ACHN (cell line): ENCODE measurements at regions not wholly inside any gene's neighbourhood (a gene's known extent, or its start where the extent isn't known, plus 50 kb on each side); places are given as distances from the start of the nearest gene placed in this dataset.
"Not testable (repeated sequence)": the region's sequence is repeated elsewhere in the genome, so short reads cannot be mapped to it uniquely, and the experiment has no call there.

Source experiments
- DNase-seq: peaks from one replicate; pipeline ENCODE4 v3.0.0-alpha.2; 2015
- in situ Hi-C: cut with HindIII; loops from 2 replicates; pipeline ENCODE4 v1.10.0; 2017; ENCODE audit warnings: low sequenced_read_pairs, low pct_ligation_motif_present, low pct_unique_long_range_greater_than_20kb

DNA sequence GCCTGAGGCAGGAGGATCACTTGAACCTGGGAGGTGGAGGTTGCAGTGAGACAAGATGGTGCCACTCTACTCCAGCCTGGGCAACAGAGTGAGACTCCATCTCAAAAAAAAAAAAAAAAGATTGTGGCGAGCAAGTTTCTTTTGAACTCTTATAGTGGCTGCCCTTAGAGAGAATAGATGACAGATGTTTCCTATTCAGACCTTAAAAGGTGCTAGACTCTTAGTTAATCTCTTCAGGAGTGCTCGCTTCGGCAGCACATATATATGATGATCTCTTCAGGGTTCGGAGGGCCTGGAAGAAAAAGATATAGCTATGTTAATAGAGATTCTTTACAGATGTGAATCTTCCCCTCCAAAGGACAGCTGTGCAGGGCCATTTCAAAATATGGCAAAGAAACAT lies 73.1 kb upstream of the AMN1 start:
- DNase-seq: no peak
- in situ Hi-C loops: no loop called here

DNA sequence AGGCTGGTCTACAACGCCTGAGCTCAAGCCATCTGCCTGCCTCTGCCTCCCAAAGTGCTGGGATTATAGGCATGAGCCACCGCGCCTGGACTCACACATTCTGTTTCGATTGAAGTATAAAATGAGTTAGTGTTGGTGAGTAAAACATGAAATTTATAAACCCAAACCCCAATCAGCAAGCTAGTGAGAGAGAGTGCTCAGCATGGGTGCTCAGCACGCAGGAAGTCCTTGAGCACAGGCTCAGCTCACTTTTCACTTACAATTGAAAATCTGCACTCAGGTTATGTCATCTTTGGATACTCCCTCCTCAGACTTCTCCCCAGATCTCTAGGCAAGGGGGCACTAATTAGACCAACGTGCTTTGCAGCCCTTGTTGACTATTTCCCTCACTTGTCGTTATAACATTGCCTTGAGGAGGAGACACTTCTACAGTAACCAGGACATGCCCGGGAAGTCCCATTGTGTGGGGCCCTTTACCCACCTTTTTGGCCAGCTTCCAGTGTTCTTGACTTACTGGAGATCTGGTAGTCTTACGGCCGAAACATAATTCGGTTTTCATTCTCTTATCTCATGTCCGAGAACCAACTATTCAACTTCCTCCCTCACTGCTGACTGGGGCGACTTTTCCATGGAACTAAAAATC lies 68.5 kb upstream of the AMN1 start:
- no peak for DNase-seq
- in situ Hi-C loops: no loop called here

DNA sequence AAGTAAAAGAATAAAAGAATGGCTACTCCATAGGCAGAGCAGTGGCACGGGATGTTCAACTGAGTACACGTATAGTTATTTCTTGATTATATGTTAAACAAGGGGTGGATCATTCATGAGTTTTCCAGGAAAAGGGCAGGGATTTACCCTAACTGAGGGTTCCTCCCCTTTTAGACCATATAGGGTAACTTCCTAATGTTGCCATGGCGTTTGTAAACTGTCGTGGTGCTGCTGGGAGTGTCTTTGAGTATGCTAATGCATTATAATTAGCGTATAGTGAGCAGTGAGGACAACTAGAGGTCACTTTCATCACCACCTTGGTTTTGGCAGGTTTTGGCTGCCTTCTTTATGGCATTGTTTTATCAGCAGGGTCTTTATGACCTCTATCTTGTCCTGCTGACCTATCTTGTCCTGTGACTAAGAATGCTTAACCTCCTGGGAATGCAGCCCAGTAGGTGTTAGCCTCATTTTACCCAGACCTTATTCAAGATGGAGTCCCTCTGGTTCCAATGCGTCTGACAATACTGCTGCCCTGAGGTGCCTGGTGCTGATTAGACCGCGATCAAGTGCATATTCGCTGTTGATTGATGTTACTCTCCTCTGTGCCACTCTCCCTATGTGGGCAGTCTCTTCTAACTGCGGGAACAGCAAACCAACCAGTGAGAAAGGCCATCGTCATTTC lies 67.6 kb upstream of the AMN1 start:
- in situ Hi-C loops: no loop called here
- DNase-seq: no peak

DNA sequence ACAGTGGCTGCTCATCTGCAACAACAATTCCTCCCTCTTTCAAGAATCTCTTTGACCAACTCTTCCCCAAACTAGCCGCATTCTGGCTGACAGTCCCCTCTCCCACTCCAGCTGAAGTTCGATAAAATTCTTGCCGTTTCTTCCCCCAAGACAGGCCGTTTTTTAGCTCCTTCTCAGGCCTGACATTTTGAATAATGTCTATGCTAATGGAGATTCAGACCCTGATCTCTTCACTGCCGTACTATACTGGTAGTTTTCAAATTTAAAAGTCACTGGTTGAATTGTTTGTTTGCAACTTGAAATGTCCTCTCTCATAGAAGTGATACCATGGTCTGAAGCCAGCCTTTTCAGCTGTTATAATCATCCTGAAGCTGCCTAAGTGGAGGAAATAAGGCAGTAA lies 65.9 kb upstream of the AMN1 start:
- in situ Hi-C loops: no loop called here
- no peak for DNase-seq

DNA sequence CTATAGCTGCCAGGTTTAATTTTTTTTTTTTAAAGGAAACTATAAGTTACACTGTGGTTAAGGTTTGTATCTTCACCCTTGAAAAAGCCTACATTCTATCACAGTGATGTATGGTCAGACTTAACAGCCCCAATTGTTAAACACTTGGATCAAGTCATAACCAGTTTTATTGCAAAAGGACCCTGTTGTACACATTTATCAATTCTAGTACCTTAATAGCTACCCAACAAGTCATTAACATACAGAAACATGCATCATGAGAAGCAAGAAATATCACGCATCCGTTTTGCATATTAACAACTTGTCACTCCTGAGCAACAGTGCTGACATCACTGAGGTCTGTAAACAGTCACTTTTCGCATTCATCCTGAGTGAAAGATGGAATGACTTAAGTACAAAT lies 62.4 kb upstream of the AMN1 start:
- DNase-seq, in situ Hi-C loops: not testable (repeated sequence)

DNA sequence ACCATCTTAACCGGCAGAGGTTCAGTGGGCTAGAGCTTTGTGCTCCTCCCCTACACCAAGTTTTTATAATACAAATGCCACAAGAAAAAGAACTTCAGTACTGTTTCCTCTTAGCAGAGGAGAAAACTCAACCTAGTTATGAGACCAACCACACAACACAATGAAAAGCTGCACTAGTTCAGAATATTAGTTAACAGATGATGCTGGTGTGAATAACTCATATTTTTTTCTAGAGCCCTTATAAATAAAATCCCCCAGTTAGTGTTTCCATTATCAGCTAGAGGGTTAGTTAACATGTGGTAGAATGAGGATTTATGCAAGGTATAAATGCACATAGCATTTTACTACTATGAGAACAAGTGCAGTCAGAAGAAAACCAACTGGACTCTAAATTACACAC lies 61.9 kb upstream of the AMN1 start:
- in situ Hi-C loops: no loop called here
- no peak for DNase-seq

DNA sequence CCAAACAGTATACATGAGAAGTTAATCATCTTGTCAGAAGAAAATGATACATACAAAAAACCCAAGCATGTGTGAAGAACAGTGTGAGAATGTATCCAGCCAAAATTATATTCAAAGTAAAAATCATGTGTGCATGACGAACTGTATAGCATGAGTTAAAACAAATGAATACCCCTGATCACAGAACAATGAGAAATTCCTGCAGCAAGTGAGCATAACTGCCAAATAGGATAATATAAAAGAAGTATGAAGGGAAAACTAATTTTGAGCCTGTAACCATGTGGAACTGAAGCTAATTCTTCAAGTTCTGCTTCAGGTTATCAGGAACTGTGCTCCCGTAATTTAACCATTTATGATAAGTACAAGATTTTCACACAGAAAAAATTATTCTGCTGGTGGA lies 56.5 kb upstream of the AMN1 start:
- in situ Hi-C loops: no loop called here
- no peak for DNase-seq

DNA sequence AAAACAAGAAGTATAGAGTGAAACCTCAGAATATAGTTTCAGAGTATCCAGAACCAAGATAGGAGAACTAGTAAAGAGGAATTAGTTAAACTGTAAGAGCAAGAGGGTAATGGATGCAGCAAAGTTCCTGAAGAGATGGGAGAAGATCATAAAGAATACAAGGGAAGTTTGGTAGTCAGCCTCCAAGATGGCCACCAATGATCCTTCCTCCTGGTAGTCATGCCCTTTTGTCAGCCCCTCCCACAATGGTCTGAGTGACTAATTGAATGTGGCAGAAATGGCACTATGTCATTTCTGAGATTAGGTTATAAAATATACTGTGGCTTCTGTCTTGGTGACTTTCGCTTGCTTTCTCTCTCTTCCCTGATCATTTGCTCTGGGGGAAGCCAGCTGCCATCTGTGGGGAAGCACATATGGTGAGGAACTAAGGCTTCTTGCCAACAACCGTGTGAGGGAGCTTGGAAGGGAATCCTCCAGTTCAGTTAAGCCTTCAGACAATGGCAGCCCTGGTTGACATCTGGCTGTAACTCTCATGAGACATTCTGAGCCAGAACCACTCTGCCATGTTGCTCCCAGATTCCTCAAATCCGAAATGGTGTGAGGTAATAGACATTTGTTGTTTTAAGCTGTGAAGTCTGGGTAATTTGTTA lies 55.3 kb upstream of the AMN1 start:
- in situ Hi-C loops: no loop called here
- no peak for DNase-seq

DNA sequence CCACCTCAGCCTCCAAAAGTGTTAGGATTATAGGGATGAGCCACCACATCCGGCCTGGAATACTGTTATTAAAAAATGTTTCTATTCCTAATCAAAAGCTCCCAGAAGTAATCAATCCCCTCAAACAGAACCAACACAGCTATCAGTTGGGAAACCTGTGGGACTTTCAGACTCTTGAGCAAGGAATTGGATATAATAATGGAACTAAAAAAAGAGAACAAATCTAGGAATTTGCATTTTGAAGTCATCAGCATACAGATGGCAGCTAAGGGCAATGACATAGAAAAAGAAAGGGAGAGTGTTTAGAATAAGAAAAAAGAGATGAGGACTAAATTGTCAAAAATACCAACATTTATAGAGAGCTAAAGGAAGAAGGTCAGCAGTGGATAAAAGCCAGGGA lies 54.7 kb upstream of the AMN1 start:
- no peak for DNase-seq
- in situ Hi-C loops: no loop called here

DNA sequence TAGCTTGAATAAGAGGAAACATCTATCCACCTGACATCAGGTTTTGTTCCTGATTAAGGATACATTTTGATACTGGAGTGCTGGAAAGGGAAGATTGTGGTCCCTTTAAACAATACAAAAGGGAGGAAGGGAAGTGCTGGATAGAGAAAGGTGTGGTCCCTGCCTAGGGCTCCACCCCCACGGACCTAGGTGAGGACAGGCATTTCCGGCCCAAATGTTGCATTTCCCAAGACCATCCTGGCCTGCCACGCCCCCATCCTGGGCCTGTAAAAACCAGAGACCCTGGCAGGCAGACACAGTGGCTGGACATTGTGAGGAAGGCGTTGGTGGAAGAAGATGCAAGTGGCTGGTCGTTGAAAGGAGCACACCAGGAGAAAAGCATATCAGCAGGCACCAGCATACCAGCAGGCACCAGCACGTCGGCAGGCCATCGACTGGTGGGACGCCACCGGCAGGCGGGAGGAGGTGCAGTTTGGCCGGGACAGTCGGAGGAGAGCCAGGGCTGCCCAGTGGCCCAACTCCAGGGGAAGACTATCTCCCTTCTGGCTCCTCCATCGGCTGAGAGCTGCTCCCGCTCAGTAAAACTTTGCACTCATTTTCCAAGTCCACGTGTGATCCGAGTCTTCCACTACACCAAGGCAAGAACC lies 53.2 kb upstream of the AMN1 start:
- in situ Hi-C loops: no loop called here
- no peak for DNase-seq

DNA sequence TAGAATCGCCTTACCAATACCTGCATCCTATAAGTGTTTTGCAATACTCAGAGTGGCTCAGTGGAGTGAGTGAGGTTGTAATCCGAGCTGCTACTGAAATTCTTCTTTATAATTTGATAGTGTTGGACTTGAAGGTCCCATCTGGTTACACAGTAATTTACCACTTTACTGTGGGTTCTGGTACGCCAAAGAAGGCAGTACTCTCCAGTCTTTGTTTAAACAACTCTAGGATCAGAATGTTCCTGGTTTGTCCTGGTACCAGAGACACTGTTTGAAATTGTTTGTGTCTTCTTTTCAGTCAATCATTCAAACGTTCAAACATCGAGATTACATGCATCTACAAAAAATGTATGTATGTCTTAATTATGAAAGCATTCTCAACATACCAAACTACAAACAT lies 51.3 kb upstream of the AMN1 start:
- DNase-seq: no peak
- in situ Hi-C loops: no loop called here

DNA sequence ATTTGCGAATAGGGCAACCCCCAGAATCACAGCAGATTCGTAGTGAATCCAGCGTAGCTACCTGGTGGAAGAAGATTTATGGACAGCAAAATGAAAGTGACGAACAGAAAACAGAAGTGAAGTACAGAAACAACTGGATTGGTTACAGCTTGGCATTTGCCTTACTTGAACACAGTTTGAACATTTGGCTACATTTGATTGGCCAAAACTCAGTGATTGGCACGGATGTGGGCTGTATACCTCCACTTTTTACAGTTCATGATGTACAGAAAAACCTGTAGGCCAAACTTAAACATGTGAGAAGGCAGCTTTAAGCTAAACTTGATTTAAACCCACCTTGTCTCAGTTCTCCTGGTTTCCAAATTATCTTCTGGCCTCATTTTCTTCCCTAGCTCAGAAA lies 49.9 kb upstream of the AMN1 start:
- in situ Hi-C loops: no loop called here

More for the DNA sequence above, 49.9 kb upstream of the AMN1 start:
- no peak for DNase-seq
